GM12865 (cell line): ENCODE measurements at regions not wholly inside any gene's neighbourhood (a gene's known extent, or its start where the extent isn't known, plus 50 kb on each side); places are given as distances from the start of the nearest gene placed in this dataset.
A peak's percentile ranks its signal among the peaks of the same experiment; 100 is the strongest.
"Not testable (repeated sequence)": the region's sequence is repeated elsewhere in the genome, so short reads cannot be mapped to it uniquely, and the experiment has no call there.

Experiments
- DNase-seq: peaks from one replicate; pipeline ENCODE4 v3.0.0; 2010; ENCODE audit warnings: low read depth
- H3K4me3 ChIP-seq: 2 replicates; pipeline ENCODE4 v1.5.1; 2011; ENCODE audit warnings: mild to moderate bottlenecking, low read depth, low read length, control low read depth
- TF ChIP-seq, protein P1 (sequence below): IDR thresholded peaks from 2 replicates; pipeline ENCODE4 v1.5.1; 2011; ENCODE audit warnings: low read length, control low read depth, low read depth, inconsistent platforms; ENCODE audit not compliant: insufficient read depth; ENCODE audit errors: missing control alignments

GRCh38 chr2:196291426-196291825 lies 120.0 kb upstream of the STK17B start:
- TF ChIP-seq, protein P1, sequence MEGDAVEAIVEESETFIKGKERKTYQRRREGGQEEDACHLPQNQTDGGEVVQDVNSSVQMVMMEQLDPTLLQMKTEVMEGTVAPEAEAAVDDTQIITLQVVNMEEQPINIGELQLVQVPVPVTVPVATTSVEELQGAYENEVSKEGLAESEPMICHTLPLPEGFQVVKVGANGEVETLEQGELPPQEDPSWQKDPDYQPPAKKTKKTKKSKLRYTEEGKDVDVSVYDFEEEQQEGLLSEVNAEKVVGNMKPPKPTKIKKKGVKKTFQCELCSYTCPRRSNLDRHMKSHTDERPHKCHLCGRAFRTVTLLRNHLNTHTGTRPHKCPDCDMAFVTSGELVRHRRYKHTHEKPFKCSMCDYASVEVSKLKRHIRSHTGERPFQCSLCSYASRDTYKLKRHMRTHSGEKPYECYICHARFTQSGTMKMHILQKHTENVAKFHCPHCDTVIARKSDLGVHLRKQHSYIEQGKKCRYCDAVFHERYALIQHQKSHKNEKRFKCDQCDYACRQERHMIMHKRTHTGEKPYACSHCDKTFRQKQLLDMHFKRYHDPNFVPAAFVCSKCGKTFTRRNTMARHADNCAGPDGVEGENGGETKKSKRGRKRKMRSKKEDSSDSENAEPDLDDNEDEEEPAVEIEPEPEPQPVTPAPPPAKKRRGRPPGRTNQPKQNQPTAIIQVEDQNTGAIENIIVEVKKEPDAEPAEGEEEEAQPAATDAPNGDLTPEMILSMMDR: no peak
- H3K4me3 ChIP-seq: no peak overlapping the region
- no peak for DNase-seq

DNA sequence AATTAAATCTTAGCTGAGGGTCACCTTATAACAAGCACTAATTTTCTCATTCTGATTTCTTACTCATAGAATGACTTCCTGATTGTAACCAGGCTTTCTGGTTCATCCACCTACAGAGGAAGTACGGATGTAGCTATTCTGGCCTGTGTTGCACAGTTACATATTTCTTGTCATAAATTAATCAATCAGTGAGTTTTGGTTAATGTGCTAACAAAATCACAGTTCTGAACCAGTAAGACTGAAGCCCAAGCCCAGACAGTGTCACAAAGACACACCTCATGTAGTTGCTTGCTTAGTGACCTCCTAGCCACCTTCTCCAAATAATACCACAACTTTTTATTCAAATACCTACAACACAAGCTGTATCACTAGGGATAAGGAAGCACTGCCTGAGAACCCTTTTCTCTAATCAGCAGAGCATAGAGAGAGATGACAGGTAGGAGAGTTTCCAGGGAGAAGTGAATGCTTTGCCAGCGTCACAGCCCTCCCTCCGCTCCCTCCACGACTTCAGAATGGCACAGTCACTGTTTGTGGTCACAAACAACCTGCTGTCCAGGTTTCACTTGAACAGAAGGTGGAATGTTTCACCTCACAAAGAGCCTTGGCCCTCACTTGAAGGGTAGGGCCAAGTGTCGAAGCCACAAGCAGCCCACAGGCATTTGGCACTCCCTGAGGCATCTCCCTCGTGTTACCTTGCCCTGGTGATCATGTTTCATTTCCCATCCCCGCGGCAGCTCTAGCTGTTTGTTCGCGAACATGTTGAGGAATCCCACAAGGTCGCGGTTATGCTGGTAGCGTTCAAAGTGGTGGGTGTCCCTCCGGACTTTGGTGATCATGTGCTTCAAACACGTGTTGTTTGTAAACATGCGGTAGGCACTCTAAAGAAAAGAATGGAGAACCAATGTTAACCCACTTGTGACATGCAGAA lies 120.8 kb upstream of the STK17B start:
- TF ChIP-seq, protein P1: no peak
- no peak overlapping the region for H3K4me3 ChIP-seq
- DNase-seq: peak; percentile 58

GRCh38 chr2:196293751-196294515 lies 122.6 kb upstream of the STK17B start:
- no peak for DNase-seq
- TF ChIP-seq, protein P1: no peak
- no peak overlapping the region for H3K4me3 ChIP-seq

DNA sequence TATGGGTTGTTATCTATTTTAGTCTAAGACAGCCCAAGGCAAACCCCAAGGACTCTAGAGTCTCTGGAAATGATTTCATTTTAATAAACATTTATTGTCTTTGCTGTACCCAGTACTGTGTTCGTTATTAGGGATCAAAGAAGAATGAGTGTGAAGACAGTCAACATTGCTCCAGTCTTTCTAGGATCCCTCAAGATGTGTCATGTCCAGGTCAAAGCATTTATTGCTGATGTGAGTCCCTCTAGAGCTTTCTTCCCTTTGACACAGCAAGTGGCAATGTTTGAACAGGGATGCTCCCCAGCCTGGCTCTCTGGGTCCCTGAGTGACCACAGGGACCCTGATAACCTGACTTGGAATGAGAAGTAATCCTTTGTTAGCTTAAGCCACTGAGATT lies 123.1 kb upstream of the STK17B start:
- no peak overlapping the region for H3K4me3 ChIP-seq
- DNase-seq: no peak
- TF ChIP-seq, protein P1: no peak

DNA sequence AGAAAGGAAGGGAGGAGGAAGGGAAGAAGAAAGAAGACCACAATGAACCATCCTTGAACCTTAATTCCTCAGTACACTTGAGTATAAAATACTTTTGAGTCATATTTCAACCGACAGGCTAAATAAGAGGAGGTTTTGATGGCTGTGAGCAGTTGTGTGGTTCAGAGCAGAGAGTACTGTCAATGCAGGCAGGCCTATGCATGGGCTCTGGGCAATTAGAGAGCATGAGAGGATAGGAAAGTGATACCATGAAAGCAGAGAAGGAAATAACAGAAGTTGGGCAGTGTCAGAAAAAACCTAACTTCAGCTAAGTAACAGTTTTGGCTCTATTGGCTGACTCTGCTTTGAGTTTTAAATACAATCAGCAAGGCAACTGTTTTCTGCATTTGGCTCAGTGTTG lies 123.6 kb upstream of the STK17B start:
- TF ChIP-seq, protein P1: no peak
- peak; percentile 50 for DNase-seq
- no peak overlapping the region for H3K4me3 ChIP-seq

GRCh38 chr2:196298106-196298723 lies 126.8 kb upstream of the STK17B start:
- peak; percentile 32 for DNase-seq
- TF ChIP-seq, protein P1: peak; percentile 27
- not testable (repeated sequence) for H3K4me3 ChIP-seq
